ENCODE measurements at regions not wholly inside any gene's neighbourhood (a gene's known extent, or its start where the extent isn't known, plus 50 kb on each side); places are given as distances from the start of the nearest gene placed in this dataset.

DNA sequence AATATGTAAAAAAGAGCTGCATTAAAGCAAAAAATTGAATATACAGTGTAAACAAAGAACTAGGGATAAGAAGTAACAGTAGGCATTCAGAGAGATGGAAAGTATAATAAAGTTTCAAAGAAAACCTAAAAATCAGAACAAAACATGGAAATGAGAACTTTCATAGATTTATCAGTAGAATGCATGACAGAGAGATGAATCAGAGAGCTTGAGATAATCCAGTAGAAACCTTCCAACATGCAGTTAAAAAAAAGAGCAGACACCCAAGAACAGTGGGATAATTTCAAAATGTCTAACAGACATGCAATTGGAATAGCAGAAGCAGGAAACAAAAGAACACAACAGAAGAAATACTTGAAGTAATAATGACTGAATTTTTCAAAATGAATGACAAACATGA is 1384.2 kb downstream of the CDH11 start:
- TF ChIP-seq, protein P1, sequence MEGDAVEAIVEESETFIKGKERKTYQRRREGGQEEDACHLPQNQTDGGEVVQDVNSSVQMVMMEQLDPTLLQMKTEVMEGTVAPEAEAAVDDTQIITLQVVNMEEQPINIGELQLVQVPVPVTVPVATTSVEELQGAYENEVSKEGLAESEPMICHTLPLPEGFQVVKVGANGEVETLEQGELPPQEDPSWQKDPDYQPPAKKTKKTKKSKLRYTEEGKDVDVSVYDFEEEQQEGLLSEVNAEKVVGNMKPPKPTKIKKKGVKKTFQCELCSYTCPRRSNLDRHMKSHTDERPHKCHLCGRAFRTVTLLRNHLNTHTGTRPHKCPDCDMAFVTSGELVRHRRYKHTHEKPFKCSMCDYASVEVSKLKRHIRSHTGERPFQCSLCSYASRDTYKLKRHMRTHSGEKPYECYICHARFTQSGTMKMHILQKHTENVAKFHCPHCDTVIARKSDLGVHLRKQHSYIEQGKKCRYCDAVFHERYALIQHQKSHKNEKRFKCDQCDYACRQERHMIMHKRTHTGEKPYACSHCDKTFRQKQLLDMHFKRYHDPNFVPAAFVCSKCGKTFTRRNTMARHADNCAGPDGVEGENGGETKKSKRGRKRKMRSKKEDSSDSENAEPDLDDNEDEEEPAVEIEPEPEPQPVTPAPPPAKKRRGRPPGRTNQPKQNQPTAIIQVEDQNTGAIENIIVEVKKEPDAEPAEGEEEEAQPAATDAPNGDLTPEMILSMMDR (IDR thresholded peaks at IDR 0.05): no peak
- TF ChIP-seq POLR2A (IDR thresholded peaks at IDR 0.05): no peak

Data from thyroid gland (tissue), 4 donors.